ENCODE measurements at regions not wholly inside any gene's neighbourhood (a gene's known extent, or its start where the extent isn't known, plus 50 kb on each side); places are given as distances from the start of the nearest gene placed in this dataset.

- TF ChIP-seq POLR2A (IDR thresholded peaks at IDR 0.05), result no peak
- TF ChIP-seq CTCF (IDR thresholded peaks at IDR 0.05), result no peak
Measured at GRCh38 chr17:14459955-14460354, 159.1 kb downstream of the HS3ST3B1 start.

All from Peyer's patch (tissue), 4 donors.